HFF-Myc (cell line): ENCODE measurements at regions not wholly inside any gene's neighbourhood (a gene's known extent, or its start where the extent isn't known, plus 50 kb on each side); places are given as distances from the start of the nearest gene placed in this dataset.

Source experiments
- DNase-seq: peaks from one replicate; pipeline ENCODE4 v3.0.0-alpha.2; 2011; ENCODE audit warnings: low read depth; ENCODE audit errors: extremely low read depth
- H3K4me3 ChIP-seq: replicated peaks from 2 replicates; pipeline ENCODE4 v1.5.1; 2011; ENCODE audit warnings: low read depth, mild to moderate bottlenecking, control low read depth, low read length
- CTCF ChIP-seq: IDR thresholded peaks from 2 replicates; pipeline ENCODE4 v1.5.1; 2012; ENCODE audit warnings: mild to moderate bottlenecking, low read depth, low read length, control low read depth; ENCODE audit errors: missing control alignments

GRCh38 chr21:22125581-22125980, 1127.4 kb downstream of the NCAM2 start:
- DNase-seq, result no peak
- TF ChIP-seq CTCF, result no peak
- H3K4me3 ChIP-seq, result no peak overlapping the region

- no peak overlapping the region for H3K4me3 ChIP-seq
- no peak for TF ChIP-seq CTCF
- no peak for DNase-seq
Measured at GRCh38 chr21:22128671-22129070, 1130.5 kb downstream of the NCAM2 start.

GRCh38 chr21:22132358-22133071, 1134.3 kb downstream of the NCAM2 start:
- no peak for TF ChIP-seq CTCF
- DNase-seq, result no peak

GRCh38 chr21:22136740-22137139, 1138.5 kb downstream of the NCAM2 start:
- TF ChIP-seq CTCF, result no peak
- H3K4me3 ChIP-seq, result no peak overlapping the region
- DNase-seq, result no peak

More at GRCh38 chr21:22132358-22133071, 1134.3 kb downstream of the NCAM2 start:
- H3K4me3 ChIP-seq, result no peak overlapping the region

GRCh38 chr21:22138297-22139016, 1140.2 kb downstream of the NCAM2 start:
- no peak overlapping the region for H3K4me3 ChIP-seq
- DNase-seq, result no peak
- TF ChIP-seq CTCF, result no peak

GRCh38 chr21:22145545-22145944, 1147.3 kb downstream of the NCAM2 start:
- H3K4me3 ChIP-seq, result no peak overlapping the region
- TF ChIP-seq CTCF, result no peak
- no peak for DNase-seq
